Right lobe of liver (tissue), 4 donors: ENCODE measurements at regions not wholly inside any gene's neighbourhood (a gene's known extent, or its start where the extent isn't known, plus 50 kb on each side); places are given as distances from the start of the nearest gene placed in this dataset.

Experiments used
- POLR2A ChIP-seq: fragments of 450-650 bp; IDR thresholded peaks from one replicate; pipeline ENCODE4 v1.6.1; 2017; ENCODE audit warnings: antibody characterized with exemption, mild to moderate bottlenecking
- TF ChIP-seq, protein P1 (sequence below), 4 donors: fragments of 200-600 bp in 3 of 4; fragments of 450-650 bp in 1 of 4; IDR thresholded peaks; one replicate each; pipeline versions ENCODE4 v1.5.1 to v1.8.0; 2016 to 2022; ENCODE audit warnings: antibody characterized with exemption in 4 of 4, mild to moderate bottlenecking in 2 of 4
- donor health status: DM: no; HTN: no; CAD: no.
- donor health status: DM: no; HTN: no; CAD: no.
- donor health status: DM: no; HTN: yes; CAD: no.

DNA sequence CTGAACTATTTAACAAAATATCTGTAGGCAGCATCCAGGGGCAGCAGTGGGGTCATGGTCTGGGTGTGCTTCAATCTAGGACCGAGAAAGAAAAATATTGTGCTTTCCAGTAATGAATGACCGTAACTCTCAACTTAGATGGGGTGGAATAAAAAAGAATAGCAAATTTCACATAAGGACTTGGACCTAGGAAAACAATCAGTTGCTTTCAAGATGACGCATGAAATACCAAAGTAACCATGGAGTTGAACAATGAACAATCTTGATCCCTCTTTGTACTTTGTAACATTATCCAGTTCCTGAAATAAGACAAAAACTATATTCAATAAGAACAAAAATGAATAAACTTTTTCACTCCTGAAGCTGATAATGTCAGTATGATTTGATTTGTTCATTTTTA lies 167.1 kb downstream of the C7orf25 start:
- TF ChIP-seq, protein P1, sequence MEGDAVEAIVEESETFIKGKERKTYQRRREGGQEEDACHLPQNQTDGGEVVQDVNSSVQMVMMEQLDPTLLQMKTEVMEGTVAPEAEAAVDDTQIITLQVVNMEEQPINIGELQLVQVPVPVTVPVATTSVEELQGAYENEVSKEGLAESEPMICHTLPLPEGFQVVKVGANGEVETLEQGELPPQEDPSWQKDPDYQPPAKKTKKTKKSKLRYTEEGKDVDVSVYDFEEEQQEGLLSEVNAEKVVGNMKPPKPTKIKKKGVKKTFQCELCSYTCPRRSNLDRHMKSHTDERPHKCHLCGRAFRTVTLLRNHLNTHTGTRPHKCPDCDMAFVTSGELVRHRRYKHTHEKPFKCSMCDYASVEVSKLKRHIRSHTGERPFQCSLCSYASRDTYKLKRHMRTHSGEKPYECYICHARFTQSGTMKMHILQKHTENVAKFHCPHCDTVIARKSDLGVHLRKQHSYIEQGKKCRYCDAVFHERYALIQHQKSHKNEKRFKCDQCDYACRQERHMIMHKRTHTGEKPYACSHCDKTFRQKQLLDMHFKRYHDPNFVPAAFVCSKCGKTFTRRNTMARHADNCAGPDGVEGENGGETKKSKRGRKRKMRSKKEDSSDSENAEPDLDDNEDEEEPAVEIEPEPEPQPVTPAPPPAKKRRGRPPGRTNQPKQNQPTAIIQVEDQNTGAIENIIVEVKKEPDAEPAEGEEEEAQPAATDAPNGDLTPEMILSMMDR (IDR thresholded peaks at IDR 0.05) = no peak
- no peak for TF ChIP-seq POLR2A
